Activated naive CD8-positive, alpha-beta T cell (primary cell): ENCODE measurements at regions not wholly inside any gene's neighbourhood (a gene's known extent, or its start where the extent isn't known, plus 50 kb on each side); places are given as distances from the start of the nearest gene placed in this dataset.

Experiments used
- H3K27ac Mint-ChIP-seq: one replicate; pipeline ENCODE4 v1.8.0; 2021; ENCODE audit warnings: mixed read lengths
- H3K27me3 Mint-ChIP-seq: one replicate; pipeline ENCODE4 v1.8.0; 2021; ENCODE audit warnings: mixed read lengths
- H3K36me3 Mint-ChIP-seq: one replicate; pipeline ENCODE4 v1.8.0; 2021; ENCODE audit warnings: mixed read lengths
- H3K4me1 Mint-ChIP-seq: one replicate; pipeline ENCODE4 v1.8.0; 2021; ENCODE audit warnings: low read depth, mixed read lengths
- H3K4me3 Mint-ChIP-seq: one replicate; pipeline ENCODE4 v1.8.0; 2021; ENCODE audit warnings: mild to moderate bottlenecking, mixed read lengths
- H3K9me3 Mint-ChIP-seq: one replicate; pipeline ENCODE4 v1.8.0; 2021; ENCODE audit warnings: low read depth, mixed read lengths

GRCh38 chr2:155675920-155676319, 656.6 kb downstream of the NR4A2 start:
- Mint-ChIP-seq H3K36me3 (no peaks in the 10 kb centered on the region), H3K27ac (no peak overlapping the region), H3K4me3 (no peak overlapping the region), H3K4me1 (no peaks in the 10 kb centered on the region), H3K9me3 (peaks cover 16% of the 10 kb centered on the region), H3K27me3 (no peaks in the 10 kb centered on the region)

DNA sequence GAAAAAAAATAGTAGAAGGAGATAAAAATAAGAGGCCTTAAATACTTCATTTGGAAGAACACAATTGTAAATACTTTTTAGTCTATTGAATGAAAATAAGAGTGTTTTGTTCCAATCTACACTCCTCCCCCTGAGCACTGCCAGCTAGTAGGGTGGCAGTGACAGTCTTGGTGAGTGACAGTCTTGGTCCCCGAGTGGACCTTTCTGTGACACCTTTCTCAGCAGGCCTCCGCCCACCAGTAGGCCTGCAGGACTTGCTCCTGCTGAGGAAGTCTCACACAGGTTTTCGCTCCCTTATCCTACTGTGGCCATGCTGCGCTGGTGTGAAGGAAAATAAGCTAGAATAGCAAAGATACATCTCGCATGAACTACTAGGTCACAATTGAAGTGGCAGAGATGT, 666.8 kb downstream of the NR4A2 start:
- Mint-ChIP-seq H3K36me3 (no peaks in the 10 kb centered on the region), H3K27ac (no peak overlapping the region), H3K27me3 (no peaks in the 10 kb centered on the region), H3K4me1 (no peaks in the 10 kb centered on the region), H3K9me3 (no peaks in the 10 kb centered on the region), H3K4me3 (no peak overlapping the region)

- H3K36me3 Mint-ChIP-seq, result no peaks in the 10 kb centered on the region
- H3K9me3 Mint-ChIP-seq, result no peaks in the 10 kb centered on the region
- no peaks in the 10 kb centered on the region for H3K4me1 Mint-ChIP-seq
- H3K4me3 Mint-ChIP-seq, result no peak overlapping the region
- H3K27me3 Mint-ChIP-seq, result no peaks in the 10 kb centered on the region
- H3K27ac Mint-ChIP-seq, result no peak overlapping the region
Observed at GRCh38 chr2:155663265-155663664, 669.3 kb downstream of the NR4A2 start.

GRCh38 chr2:155662224-155662623, 670.3 kb downstream of the NR4A2 start:
- H3K4me3 Mint-ChIP-seq, result no peak overlapping the region
- H3K4me1 Mint-ChIP-seq, result no peaks in the 10 kb centered on the region
- no peak overlapping the region for H3K27ac Mint-ChIP-seq
- H3K36me3 Mint-ChIP-seq, result no peaks in the 10 kb centered on the region
- no peaks in the 10 kb centered on the region for H3K27me3 Mint-ChIP-seq
- H3K9me3 Mint-ChIP-seq, result no peaks in the 10 kb centered on the region

DNA sequence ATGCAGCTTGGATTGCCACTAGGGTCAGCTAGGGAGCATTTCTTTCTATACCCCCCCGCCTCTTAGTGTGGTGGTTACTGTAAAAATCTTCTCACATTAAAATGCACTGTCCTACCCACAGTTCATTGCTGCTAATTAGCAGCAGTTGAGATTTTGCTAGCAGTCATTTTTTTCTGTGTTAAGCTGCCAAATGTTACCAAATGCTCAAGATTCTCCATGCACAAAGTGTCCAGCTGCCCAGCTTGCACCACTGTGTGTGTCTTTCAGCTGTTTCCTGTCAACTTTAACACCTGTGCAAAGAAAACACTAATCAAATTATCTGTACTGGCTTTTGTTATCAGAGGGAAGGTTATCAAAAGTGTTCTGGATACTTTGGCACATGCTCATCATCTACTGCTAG, 679.3 kb downstream of the NR4A2 start:
- Mint-ChIP-seq H3K4me3 (no peak overlapping the region), H3K27ac (no peak overlapping the region), H3K27me3 (no peaks in the 10 kb centered on the region), H3K9me3 (no peaks in the 10 kb centered on the region), H3K36me3 (no peaks in the 10 kb centered on the region), H3K4me1 (no peaks in the 10 kb centered on the region)

- Mint-ChIP-seq H3K9me3 (no peaks in the 10 kb centered on the region), H3K27ac (no peak overlapping the region), H3K27me3 (no peaks in the 10 kb centered on the region), H3K4me3 (no peak overlapping the region), H3K4me1 (no peaks in the 10 kb centered on the region), H3K36me3 (no peaks in the 10 kb centered on the region)
Observed at GRCh38 chr2:155651851-155652250, 680.7 kb downstream of the NR4A2 start.

- H3K4me3 Mint-ChIP-seq, result no peak overlapping the region
- no peaks in the 10 kb centered on the region for H3K4me1 Mint-ChIP-seq
Observed at GRCh38 chr2:155645791-155646190, 686.7 kb downstream of the NR4A2 start.

DNA sequence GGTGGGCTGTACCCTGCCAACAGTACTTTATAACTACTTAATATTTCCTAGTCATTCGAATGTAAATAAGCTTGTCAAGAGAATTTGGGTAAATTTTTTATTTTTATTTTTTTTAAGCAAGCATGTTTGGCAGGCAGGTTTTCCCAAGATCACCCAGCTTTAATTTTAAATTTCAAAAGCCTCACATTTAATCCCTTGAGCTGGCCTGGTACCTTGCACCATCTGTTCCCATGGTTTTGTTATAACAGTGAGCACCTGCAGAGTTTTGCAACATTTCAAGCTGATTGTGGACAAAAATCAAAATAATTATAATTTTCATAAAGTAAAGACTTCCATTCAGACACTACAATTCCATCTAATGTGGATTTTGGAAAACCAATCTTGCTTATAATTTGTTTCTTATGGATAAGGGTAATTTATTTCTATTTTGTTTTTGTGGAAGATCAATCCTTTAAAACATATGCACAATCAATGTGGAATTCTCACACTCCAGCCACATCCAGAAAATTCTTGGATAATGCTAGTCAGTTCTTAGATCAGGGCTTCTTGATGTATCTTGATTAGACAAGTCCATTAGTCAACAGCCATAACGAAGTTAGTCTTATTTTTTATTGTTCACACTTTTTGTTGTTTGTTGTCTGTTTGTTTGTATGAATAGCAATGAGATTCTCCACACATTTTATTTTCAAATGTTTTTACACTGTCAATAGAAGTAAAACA, 689.3 kb downstream of the NR4A2 start:
- no peak overlapping the region for H3K27ac Mint-ChIP-seq
- no peaks in the 10 kb centered on the region for H3K4me1 Mint-ChIP-seq
- no peak overlapping the region for H3K4me3 Mint-ChIP-seq
- no peaks in the 10 kb centered on the region for H3K36me3 Mint-ChIP-seq
- H3K27me3 Mint-ChIP-seq, result no peaks in the 10 kb centered on the region
- H3K9me3 Mint-ChIP-seq, result peaks cover 3% of the 10 kb centered on the region

More at GRCh38 chr2:155645791-155646190, 686.7 kb downstream of the NR4A2 start:
- H3K36me3 Mint-ChIP-seq, result no peaks in the 10 kb centered on the region
- no peak overlapping the region for H3K27ac Mint-ChIP-seq
- peaks cover 3% of the 10 kb centered on the region for H3K9me3 Mint-ChIP-seq
- H3K27me3 Mint-ChIP-seq, result no peaks in the 10 kb centered on the region

- no peaks in the 10 kb centered on the region for H3K36me3 Mint-ChIP-seq
- no peak overlapping the region for H3K27ac Mint-ChIP-seq
- H3K9me3 Mint-ChIP-seq, result no peaks in the 10 kb centered on the region
- H3K4me1 Mint-ChIP-seq, result no peaks in the 10 kb centered on the region
- H3K4me3 Mint-ChIP-seq, result no peak overlapping the region
- no peaks in the 10 kb centered on the region for H3K27me3 Mint-ChIP-seq
Observed at GRCh38 chr2:155633887-155634570, 698.5 kb downstream of the NR4A2 start.

- Mint-ChIP-seq H3K27ac (no peak overlapping the region), H3K4me1 (no peaks in the 10 kb centered on the region), H3K9me3 (no peaks in the 10 kb centered on the region)
Observed at GRCh38 chr2:155633060-155633839, 699.3 kb downstream of the NR4A2 start.

GRCh38 chr2:155630760-155631159, 701.8 kb downstream of the NR4A2 start:
- Mint-ChIP-seq H3K4me1 (no peaks in the 10 kb centered on the region), H3K27ac (no peak overlapping the region), H3K9me3 (no peaks in the 10 kb centered on the region), H3K4me3 (no peak overlapping the region), H3K27me3 (no peaks in the 10 kb centered on the region), H3K36me3 (no peaks in the 10 kb centered on the region)

More at GRCh38 chr2:155633060-155633839, 699.3 kb downstream of the NR4A2 start:
- no peaks in the 10 kb centered on the region for H3K36me3 Mint-ChIP-seq
- no peak overlapping the region for H3K4me3 Mint-ChIP-seq
- H3K27me3 Mint-ChIP-seq, result no peaks in the 10 kb centered on the region

DNA sequence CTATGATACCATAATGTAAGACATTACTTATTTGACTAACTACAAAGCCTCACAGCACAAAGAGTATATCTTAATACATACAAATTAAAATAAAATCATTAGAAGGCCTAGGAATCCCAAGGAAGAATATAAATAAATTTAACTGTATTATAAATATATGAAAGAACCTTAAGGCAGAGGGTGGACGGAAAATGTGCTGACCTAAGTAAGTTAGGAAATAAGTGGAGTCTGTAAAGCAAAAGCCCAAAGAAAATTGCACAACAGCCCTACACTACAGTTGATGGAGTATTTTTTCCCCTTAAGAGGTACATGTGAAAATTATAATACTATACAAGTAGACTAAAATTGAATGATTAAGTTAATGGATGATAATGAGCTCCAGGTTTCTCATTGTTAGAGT, 710.1 kb downstream of the NR4A2 start:
- Mint-ChIP-seq H3K4me3 (no peak overlapping the region), H3K9me3 (peaks cover 11% of the 10 kb centered on the region), H3K27me3 (no peaks in the 10 kb centered on the region), H3K4me1 (no peaks in the 10 kb centered on the region), H3K27ac (no peak overlapping the region), H3K36me3 (no peaks in the 10 kb centered on the region)

GRCh38 chr2:155600914-155601760, 731.4 kb downstream of the NR4A2 start:
- Mint-ChIP-seq H3K4me3 (no peak overlapping the region), H3K36me3 (no peaks in the 10 kb centered on the region), H3K27me3 (no peaks in the 10 kb centered on the region), H3K9me3 (no peaks in the 10 kb centered on the region), H3K27ac (no peak overlapping the region), H3K4me1 (no peaks in the 10 kb centered on the region)

DNA sequence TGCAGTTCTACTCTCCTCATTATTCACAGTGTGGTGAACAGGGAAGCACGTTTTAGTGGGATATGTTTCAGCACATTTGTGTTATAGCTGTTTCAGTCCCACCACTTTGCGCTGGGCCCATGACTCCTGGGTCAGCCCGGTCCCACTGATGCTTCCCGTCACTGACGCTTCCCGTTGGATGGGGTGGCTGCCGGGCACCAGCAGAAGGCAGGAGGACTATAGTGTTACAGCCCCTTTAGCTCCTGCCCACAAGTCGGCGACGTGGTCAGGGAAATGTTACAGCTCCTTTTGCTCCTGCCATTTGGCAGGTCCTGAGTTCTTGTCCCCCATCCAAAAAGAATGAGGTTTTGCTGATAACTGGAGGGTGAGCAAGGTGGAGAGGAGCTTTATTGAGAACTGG, 732.2 kb downstream of the NR4A2 start:
- Mint-ChIP-seq H3K9me3 (peaks cover 3% of the 10 kb centered on the region), H3K4me3 (no peak overlapping the region), H3K4me1 (no peaks in the 10 kb centered on the region), H3K27ac (no peak overlapping the region), H3K27me3 (no peaks in the 10 kb centered on the region), H3K36me3 (no peaks in the 10 kb centered on the region)
